Mucosa of gallbladder (tissue), 1 donor: ENCODE measurements at regions not wholly inside any gene's neighbourhood (a gene's known extent, or its start where the extent isn't known, plus 50 kb on each side); places are given as distances from the start of the nearest gene placed in this dataset.
"Not testable (repeated sequence)": the region's sequence is repeated elsewhere in the genome, so short reads cannot be mapped to it uniquely, and the experiment has no call there.

Experiments
- DNase-seq: peaks from one replicate; pipeline ENCODE4 v3.0.0-alpha.2; 2020; ENCODE audit warnings: low spot score
- donor health status: DM: no; HTN: no; CAD: no.

- no peak for DNase-seq
These were observed 1194.7 kb upstream of the CRIM1 start for GRCh38 chr2:35160871-35161270.

- no peak for DNase-seq
These were observed 1229.7 kb upstream of the CRIM1 start for GRCh38 chr2:35125871-35126270.

GRCh38 chr2:35125278-35125677 lies 1230.3 kb upstream of the CRIM1 start:
- DNase-seq: no peak

GRCh38 chr2:35116151-35116550 lies 1239.4 kb upstream of the CRIM1 start:
- no peak for DNase-seq

DNA sequence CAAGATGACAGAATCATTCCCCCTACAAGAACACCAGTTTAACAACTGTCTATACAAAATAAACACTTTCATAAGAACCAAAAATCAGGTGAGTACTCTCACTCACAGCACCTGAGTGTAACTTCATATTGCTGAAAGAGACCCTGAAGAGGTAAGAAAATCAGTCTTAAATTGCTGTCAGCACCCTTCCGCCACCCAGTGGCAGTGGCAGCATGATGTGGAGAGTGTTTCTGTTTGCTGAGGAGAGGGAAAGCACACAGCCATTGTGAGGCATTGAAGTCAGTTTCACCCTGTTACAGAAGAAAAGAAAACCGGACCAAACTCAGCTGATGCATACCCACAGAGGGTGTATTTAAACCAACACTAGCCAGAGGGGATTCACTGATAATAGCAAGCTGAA lies 1240.8 kb upstream of the CRIM1 start:
- DNase-seq: no peak

GRCh38 chr2:35112367-35112766 lies 1243.2 kb upstream of the CRIM1 start:
- DNase-seq: not testable (repeated sequence)

DNA sequence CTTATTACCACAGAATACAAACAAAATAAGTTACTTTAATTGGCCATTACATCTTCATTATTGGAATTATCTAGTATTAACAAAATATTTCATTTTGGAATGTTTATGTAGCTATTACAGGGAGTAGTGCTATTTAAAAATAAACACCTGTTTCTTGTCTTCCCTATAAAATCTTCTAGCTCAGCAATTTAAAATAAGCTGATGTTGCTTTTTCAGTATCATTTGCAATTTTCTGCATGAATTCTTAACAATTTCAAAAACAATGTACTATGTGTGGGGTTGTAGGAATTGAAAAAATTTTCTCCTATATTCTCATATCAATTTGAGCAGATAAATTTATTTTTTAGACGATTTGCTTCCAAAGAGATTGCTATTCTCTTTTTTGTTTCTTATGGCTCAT lies 1251.3 kb upstream of the CRIM1 start:
- DNase-seq: no peak

DNA sequence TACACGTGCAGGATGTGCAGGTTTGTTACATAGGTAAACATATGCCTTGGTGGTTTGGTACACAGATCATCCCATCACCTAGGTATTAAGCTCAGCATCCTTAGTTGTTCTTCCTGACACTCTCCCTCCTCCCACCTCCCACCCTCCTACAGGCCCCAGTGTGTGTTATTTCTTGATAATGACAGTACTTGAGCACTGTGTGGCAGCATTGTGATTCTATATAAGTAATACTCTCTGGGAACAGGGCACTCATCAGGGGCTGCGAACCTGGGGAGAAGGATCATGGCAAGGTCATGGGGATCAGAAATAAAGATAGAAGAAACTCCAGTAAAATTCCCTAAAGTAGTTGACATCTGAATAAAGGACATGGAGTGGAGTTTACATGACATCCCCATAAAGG lies 1256.2 kb upstream of the CRIM1 start:
- DNase-seq: no peak

DNA sequence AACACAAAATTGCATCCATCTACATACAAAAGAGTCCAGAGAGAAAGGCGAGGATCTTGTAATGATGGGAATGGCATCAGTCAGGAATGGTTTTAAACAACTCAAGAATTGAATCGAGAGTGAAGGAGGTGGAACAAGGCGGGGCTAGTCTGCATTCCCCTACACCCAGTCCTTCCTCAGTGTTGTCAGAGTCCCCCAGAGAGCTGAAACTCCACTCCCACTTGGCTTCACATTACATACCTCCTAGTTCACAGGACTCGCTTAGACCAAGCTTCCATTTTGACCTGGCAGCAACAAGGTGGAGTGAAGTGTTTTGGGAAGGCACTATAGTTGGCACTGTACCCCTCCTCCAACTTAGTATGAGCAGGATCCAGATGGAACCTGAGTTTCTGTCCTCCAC lies 1273.5 kb upstream of the CRIM1 start:
- no peak for DNase-seq

DNA sequence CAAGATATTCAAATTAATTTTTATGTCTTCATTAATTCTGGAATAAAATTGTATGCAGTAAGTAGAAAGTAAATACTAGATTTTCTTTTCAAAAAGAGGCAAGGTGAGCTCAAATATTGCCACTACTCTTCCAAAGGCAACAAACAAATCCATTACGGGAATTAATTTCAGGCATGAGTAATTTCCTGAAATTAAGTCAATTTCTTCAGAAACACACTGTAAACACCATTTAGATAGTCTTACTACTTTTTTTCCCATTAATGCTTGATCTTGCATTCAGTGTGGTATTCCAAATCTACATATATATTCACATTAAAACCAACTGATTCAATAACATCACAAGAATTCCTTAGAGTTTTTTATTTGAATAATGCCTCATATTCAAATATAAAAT lies 1274.0 kb upstream of the CRIM1 start:
- no peak for DNase-seq

GRCh38 chr2:35081001-35081621 lies 1274.5 kb upstream of the CRIM1 start:
- DNase-seq: no peak

GRCh38 chr2:35080231-35080910 lies 1275.2 kb upstream of the CRIM1 start:
- no peak for DNase-seq

DNA sequence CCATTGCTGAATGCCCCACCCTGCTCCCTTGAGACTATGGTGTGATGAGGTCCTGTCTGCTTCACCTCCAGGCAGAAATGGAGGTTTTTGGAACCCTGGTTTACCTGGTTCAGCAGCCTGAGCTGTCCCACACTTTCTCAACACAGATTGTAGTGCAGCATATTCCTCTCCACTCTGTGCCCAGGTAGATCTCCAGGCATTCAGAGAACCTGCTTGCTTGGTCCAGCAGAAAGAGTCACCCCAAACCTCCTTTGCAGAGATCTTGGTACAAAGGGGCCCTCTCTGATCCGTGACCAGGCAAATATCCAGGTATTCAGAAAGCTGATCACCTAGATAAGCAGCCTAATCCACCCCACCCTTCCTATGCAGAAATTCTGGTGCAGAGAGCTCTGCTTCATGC lies 1288.2 kb upstream of the CRIM1 start:
- DNase-seq: no peak

- no peak for DNase-seq
These were observed 1291.7 kb upstream of the CRIM1 start for GRCh38 chr2:35063836-35064235.

DNA sequence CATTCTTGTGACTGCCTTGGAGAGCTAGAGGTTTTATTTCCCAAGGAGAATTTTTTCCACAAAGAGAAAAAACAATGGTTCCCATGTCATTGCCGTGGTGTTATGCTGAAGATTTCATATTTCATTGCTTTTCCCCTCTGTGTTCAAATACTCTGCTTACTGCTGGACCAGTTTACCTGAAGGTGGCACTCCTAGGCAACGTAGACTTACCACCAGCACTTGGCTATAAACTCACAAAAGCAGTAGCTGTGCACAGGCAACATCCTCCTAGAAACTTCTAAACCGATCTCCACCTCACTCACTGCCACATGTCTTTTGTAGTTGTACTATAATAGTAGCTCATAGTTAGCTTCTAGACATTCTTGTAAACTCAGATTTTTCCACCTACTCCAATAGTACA lies 1319.7 kb upstream of the CRIM1 start:
- DNase-seq: no peak

- DNase-seq: no peak
These were observed 1321.8 kb upstream of the CRIM1 start for GRCh38 chr2:35033748-35034147.

- no peak for DNase-seq
These were observed 1332.0 kb upstream of the CRIM1 start for GRCh38 chr2:35023545-35023944.

- no peak for DNase-seq
These were observed 1355.1 kb upstream of the CRIM1 start for GRCh38 chr2:35000453-35000852.

- DNase-seq: no peak
These were observed 1356.8 kb upstream of the CRIM1 start for GRCh38 chr2:34998741-34999140.

- DNase-seq: no peak
These were observed 1357.8 kb upstream of the CRIM1 start for GRCh38 chr2:34997779-34998178.

DNA sequence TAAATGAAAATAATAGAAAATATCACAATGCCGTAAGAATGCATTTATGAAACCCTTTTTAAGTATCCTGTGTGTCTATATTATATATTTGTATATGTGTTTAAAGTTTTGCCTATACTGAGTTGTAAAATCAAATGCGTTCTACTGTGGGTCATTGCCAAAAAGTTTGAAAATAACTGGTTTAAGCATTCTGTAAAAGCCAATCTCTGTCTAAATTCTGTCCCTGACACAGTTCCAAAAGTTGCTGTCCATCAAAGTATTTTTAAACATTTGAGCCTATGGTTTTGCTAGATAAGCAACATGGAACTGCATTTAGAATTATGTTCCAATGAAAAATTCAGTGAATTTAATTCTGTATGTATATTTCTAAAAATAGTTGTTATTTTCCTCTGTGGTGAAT lies 1360.4 kb upstream of the CRIM1 start:
- no peak for DNase-seq

GRCh38 chr2:34991508-34992274 lies 1363.9 kb upstream of the CRIM1 start:
- no peak for DNase-seq

GRCh38 chr2:34985474-34985873 lies 1370.1 kb upstream of the CRIM1 start:
- no peak for DNase-seq
